Loucy (cell line): ENCODE measurements at regions not wholly inside any gene's neighbourhood (a gene's known extent, or its start where the extent isn't known, plus 50 kb on each side); places are given as distances from the start of the nearest gene placed in this dataset.

ENCODE experiments used
- H2AFZ ChIP-seq: fragments of 200-600 bp; sonication (generic); 2 replicates; pipeline ENCODE4 v1.6.0; 2016; ENCODE audit warnings: antibody characterized with exemption, mild to moderate bottlenecking, low read length, moderate library complexity
- H3F3A ChIP-seq: fragments of 200-600 bp; 2 replicates; pipeline ENCODE4 v1.6.0; 2016; ENCODE audit warnings: antibody characterized with exemption, low read depth, mild to moderate bottlenecking
- H3K27me3 ChIP-seq: fragments of 200-600 bp; sonication (generic); 2 replicates; pipeline ENCODE4 v1.6.1; 2014; ENCODE audit warnings: low read length, mild to moderate bottlenecking; ENCODE audit not compliant: insufficient read depth, poor library complexity, severe bottlenecking
- H3K36me3 ChIP-seq: fragments of 200-600 bp; sonication (generic); 2 replicates; pipeline ENCODE4 v1.6.1; 2016; ENCODE audit warnings: low read length; ENCODE audit not compliant: insufficient read depth
- H3K4me1 ChIP-seq: fragments of 200-600 bp; sonication (generic); 2 replicates; pipeline ENCODE4 v1.5.1; 2014; ENCODE audit warnings: low read length, mild to moderate bottlenecking; ENCODE audit not compliant: insufficient read depth, poor library complexity, severe bottlenecking
- H3K4me2 ChIP-seq: fragments of 200-600 bp; sonication (generic); 2 replicates; pipeline ENCODE4 v1.6.0; 2014; ENCODE audit warnings: antibody characterized with exemption, low read length, low read depth, mild to moderate bottlenecking; ENCODE audit not compliant: poor library complexity, severe bottlenecking
- H3K4me3 ChIP-seq: fragments of 200-600 bp; sonication (generic); 2 replicates; pipeline ENCODE4 v1.5.1; 2014; ENCODE audit warnings: low read length, mild to moderate bottlenecking, mixed read lengths; ENCODE audit not compliant: poor library complexity, severe bottlenecking
- H3K79me2 ChIP-seq: fragments of 200-600 bp; sonication (generic); 2 replicates; pipeline ENCODE4 v1.6.1; 2014; ENCODE audit warnings: low read length; ENCODE audit not compliant: insufficient read depth
- H3K9ac ChIP-seq: fragments of 200-600 bp; sonication (generic); 2 replicates; pipeline ENCODE4 v1.6.0; 2014; ENCODE audit warnings: mild to moderate bottlenecking, low read depth, low read length, moderate library complexity; ENCODE audit not compliant: poor library complexity, severe bottlenecking
- H3K9me2 ChIP-seq: fragments of 200-600 bp; sonication (generic); replicated peaks from 2 replicates; pipeline ENCODE4 v1.6.1; 2016; ENCODE audit warnings: low read depth, low read length, mixed read lengths
- H3K9me3 ChIP-seq: fragments of 200-600 bp; sonication (generic); 2 replicates; pipeline ENCODE4 v1.6.1; 2014; ENCODE audit warnings: mild to moderate bottlenecking, antibody characterized with exemption, low read length, low read depth; ENCODE audit not compliant: insufficient read depth
- H4K20me1 ChIP-seq: fragments of 200-600 bp; sonication (generic); 2 replicates; pipeline ENCODE4 v1.6.0; 2014; ENCODE audit warnings: antibody characterized with exemption, low read length, mild to moderate bottlenecking; ENCODE audit not compliant: insufficient read depth, poor library complexity, severe bottlenecking
- EZH2phosphoT487 ChIP-seq: fragments of 200-600 bp; IDR thresholded peaks from 2 replicates; pipeline ENCODE4 v1.6.1; 2018; ENCODE audit warnings: antibody characterized with exemption, mild to moderate bottlenecking, moderate library complexity, borderline replicate concordance
- TF ChIP-seq, protein P1 (sequence below): fragments of 200-600 bp; sonication (generic); conservative IDR thresholded peaks from 2 replicates; pipeline ENCODE4 v1.5.1; 2014; ENCODE audit warnings: mild to moderate bottlenecking, antibody characterized with exemption, low read length

DNA sequence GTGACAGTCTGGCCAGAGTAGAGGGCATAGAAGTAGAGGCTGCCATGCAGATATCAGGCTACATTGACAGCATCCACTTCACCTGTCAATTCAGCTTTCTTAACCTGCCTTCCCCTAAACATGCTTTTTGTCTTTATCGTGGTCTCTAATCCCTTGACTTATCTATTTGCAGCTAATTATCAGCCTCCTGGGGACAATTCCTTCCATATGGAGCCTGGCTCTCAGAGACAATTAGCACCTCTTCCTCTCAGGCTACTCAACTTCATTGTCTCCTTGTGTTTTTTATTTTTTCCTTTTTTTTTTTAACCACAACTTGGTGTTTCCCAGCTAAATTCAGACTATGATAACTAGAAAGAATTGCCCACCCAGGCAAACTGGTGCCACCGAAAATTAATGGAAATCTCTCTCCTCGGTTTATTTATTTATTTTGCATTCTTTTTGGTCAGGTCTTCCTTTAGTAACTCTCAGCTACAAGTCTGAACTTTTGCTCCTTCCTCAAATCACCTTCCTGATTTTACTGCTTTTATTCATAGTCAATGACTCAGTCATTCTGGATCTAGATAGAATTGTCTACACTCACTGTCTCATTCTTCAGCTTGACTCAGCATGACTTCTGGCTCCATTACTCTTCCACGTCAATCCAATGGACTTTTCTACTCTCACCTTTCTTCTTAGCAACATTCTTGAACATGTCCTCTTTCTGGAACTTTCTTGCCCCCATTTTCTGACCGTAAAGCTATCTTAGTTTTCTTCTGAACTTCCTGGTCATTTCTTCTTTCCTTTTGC, 63.0 kb upstream of the BASP1 start:
- H3K36me3 ChIP-seq: no peaks in the 10 kb centered on the region
- no peak overlapping the region for H3K4me2 ChIP-seq
- TF ChIP-seq, protein P1, sequence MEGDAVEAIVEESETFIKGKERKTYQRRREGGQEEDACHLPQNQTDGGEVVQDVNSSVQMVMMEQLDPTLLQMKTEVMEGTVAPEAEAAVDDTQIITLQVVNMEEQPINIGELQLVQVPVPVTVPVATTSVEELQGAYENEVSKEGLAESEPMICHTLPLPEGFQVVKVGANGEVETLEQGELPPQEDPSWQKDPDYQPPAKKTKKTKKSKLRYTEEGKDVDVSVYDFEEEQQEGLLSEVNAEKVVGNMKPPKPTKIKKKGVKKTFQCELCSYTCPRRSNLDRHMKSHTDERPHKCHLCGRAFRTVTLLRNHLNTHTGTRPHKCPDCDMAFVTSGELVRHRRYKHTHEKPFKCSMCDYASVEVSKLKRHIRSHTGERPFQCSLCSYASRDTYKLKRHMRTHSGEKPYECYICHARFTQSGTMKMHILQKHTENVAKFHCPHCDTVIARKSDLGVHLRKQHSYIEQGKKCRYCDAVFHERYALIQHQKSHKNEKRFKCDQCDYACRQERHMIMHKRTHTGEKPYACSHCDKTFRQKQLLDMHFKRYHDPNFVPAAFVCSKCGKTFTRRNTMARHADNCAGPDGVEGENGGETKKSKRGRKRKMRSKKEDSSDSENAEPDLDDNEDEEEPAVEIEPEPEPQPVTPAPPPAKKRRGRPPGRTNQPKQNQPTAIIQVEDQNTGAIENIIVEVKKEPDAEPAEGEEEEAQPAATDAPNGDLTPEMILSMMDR: no peak
- TF ChIP-seq EZH2phosphoT487: no peak
- H2AFZ ChIP-seq: no peak overlapping the region
- H3K4me3 ChIP-seq: no peak overlapping the region
- H4K20me1 ChIP-seq: no peaks in the 10 kb centered on the region
- no peaks in the 10 kb centered on the region for H3K79me2 ChIP-seq
- H3K4me1 ChIP-seq: no peaks in the 10 kb centered on the region
- H3K27me3 ChIP-seq: no peaks in the 10 kb centered on the region
- no peak overlapping the region for H3K9ac ChIP-seq
- H3K9me2 ChIP-seq: no peaks in the 10 kb centered on the region
- H3K9me3 ChIP-seq: peaks cover 2% of the 10 kb centered on the region; the same call in 1 of the 2 replicates
- H3F3A ChIP-seq: no peaks in the 10 kb centered on the region

DNA sequence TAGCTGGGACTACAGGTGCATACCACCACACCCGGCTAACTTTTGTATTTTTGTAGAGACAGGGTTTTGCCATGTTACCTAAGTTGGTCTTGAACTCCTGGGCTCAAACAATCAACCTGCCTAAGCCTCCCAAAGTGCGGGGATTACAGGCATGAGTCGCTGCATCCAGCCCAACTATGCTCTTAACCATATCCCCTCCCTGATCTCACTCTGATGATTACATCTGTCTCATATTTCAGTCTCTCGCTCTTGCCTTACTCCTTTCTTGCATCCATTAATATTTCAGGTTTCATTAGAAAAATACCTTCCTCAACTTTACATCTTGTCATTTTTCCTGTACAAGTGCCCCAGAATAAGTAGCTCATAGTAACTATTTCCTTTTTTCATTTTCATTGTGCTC, 61.0 kb upstream of the BASP1 start:
- TF ChIP-seq, protein P1: no peak
- TF ChIP-seq EZH2phosphoT487: no peak
- Histone ChIP-seq H3K79me2 (no peaks in the 10 kb centered on the region), H3K4me2 (no peak overlapping the region), H3K9ac (no peak overlapping the region), H3K9me3 (peaks cover 2% of the 10 kb centered on the region; the same call in 1 of the 2 replicates), H3K9me2 (no peaks in the 10 kb centered on the region), H3K36me3 (no peaks in the 10 kb centered on the region), H3K4me1 (no peaks in the 10 kb centered on the region), H4K20me1 (no peaks in the 10 kb centered on the region), H3F3A (no peaks in the 10 kb centered on the region), H2AFZ (no peak overlapping the region), H3K4me3 (no peak overlapping the region), H3K27me3 (no peaks in the 10 kb centered on the region)

DNA sequence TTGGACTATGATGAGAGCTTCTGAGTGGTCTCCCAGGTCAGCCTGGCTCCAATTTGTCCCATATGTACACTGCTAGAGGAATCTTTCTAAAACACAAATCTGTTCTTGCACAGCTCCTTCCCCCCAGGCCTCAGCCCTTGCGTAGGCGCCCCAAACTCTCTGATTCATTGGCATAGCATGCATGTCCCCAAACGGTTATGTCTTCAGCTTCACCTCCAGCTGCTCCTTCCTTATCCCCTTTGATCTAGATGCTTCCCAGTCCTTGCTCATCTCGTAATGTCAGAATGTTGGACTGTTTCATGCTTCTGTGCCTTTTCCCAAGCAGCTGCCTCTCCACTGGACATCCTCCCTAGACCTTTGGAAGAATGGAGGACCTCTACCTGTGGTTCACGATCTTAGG, 60.1 kb upstream of the BASP1 start:
- Histone ChIP-seq H3K9ac (no peak overlapping the region), H2AFZ (no peak overlapping the region), H3K4me2 (no peak overlapping the region), H3K9me2 (no peaks in the 10 kb centered on the region), H3K36me3 (no peaks in the 10 kb centered on the region), H4K20me1 (no peaks in the 10 kb centered on the region), H3K4me1 (no peaks in the 10 kb centered on the region), H3K79me2 (no peaks in the 10 kb centered on the region), H3F3A (no peaks in the 10 kb centered on the region), H3K9me3 (no peaks in the 10 kb centered on the region; the same call in 1 of the 2 replicates), H3K27me3 (no peaks in the 10 kb centered on the region), H3K4me3 (no peak overlapping the region)
- TF ChIP-seq, protein P1: no peak
- TF ChIP-seq EZH2phosphoT487: no peak
